H1 (cell line): ENCODE measurements at regions not wholly inside any gene's neighbourhood (a gene's known extent, or its start where the extent isn't known, plus 50 kb on each side); places are given as distances from the start of the nearest gene placed in this dataset.

Experiments
- ATF2 ChIP-seq: IDR thresholded peaks from 2 replicates; pipeline ENCODE4 v1.6.1; 2012; ENCODE audit warnings: low read length, inconsistent platforms
- CBX5 ChIP-seq: fragments of 300-800, 300-1000 bp; sonication (generic); IDR thresholded peaks from 2 replicates; pipeline ENCODE4 v1.7.1; 2016; ENCODE audit warnings: antibody characterized with exemption, low read length, low read depth
- CREB1 ChIP-seq: IDR thresholded peaks from 2 replicates; pipeline ENCODE4 v1.6.1; 2012; ENCODE audit warnings: inconsistent platforms
- CTCF ChIP-seq, 3 experiments: IDR thresholded peaks; 1 replicate in 2 of 3; 2 replicates in 1 of 3; pipeline versions ENCODE4 v1.5.1 to v1.6.1; 2011; ENCODE audit warnings: low read length in 3 of 3, mild to moderate bottlenecking in 3 of 3, inconsistent platforms in 2 of 3, low read depth in 1 of 3, moderate library complexity in 1 of 3; ENCODE audit not compliant: insufficient read depth in 1 of 3; ENCODE audit errors: control extremely low read depth in 1 of 3
- KDM5A ChIP-seq: fragments of 200-600 bp; IDR thresholded peaks from 2 replicates; pipeline ENCODE4 v1.7.1; 2012; ENCODE audit warnings: mild to moderate bottlenecking, low read length, inconsistent platforms, mixed read lengths
- MAX ChIP-seq: IDR thresholded peaks from 2 replicates; pipeline ENCODE4 v1.6.1; 2012; ENCODE audit warnings: inconsistent platforms
- RBBP5 ChIP-seq: IDR thresholded peaks from 2 replicates; pipeline ENCODE4 v1.7.1; 2012; ENCODE audit warnings: low read depth, mild to moderate bottlenecking, inconsistent platforms, low read length, moderate library complexity, borderline replicate concordance
- RFX5 ChIP-seq: IDR thresholded peaks from 2 replicates; pipeline ENCODE4 v1.6.1; 2011; ENCODE audit warnings: low read depth, low read length, improper control_type of control experiment, borderline replicate concordance
- SP4 ChIP-seq: IDR thresholded peaks from 2 replicates; pipeline ENCODE4 v1.6.1; 2012; ENCODE audit warnings: low read length, inconsistent platforms

GRCh38 chr2:121068851-121069250 lies 216.2 kb downstream of the TFCP2L1 start (continued):
- TF ChIP-seq CTCF (IDR thresholded peaks at IDR 0.05; ENCODE audit: control extremely low read depth in 1 of 3, insufficient read depth in 1 of 3, low read depth in 1 of 3, low read length in 3 of 3) (no peak), RFX5 (no peak), CREB1 (no peak), RBBP5 (no peak), CBX5 (no peak), MAX (no peak), ATF2 (no peak), SP4 (no peak), KDM5A (no peak)
